SK-N-SH (cell line): ENCODE measurements at regions not wholly inside any gene's neighbourhood (a gene's known extent, or its start where the extent isn't known, plus 50 kb on each side); places are given as distances from the start of the nearest gene placed in this dataset.

ENCODE experiments used
- CTCF ChIP-seq: fragments of 200-600 bp; sonication (generic); IDR thresholded peaks from 2 replicates; pipeline ENCODE4 v1.6.1; 2017; ENCODE audit warnings: antibody characterized with exemption, mild to moderate bottlenecking, moderate library complexity
- EP300 ChIP-seq, 2 experiments: IDR thresholded peaks; 2 replicates each; pipeline versions ENCODE4 v1.4.0 to v1.6.1; 2012; ENCODE audit warnings: borderline replicate concordance in 1 of 2, low read depth in 1 of 2, low read length in 1 of 2
- FOXM1 ChIP-seq: IDR thresholded peaks from 2 replicates; pipeline ENCODE4 v1.4.0; 2012; ENCODE audit warnings: low read depth, mild to moderate bottlenecking
- MEF2A ChIP-seq: IDR thresholded peaks from 2 replicates; pipeline ENCODE4 v1.4.0; 2012; ENCODE audit warnings: low read depth, borderline replicate concordance
- POLR2AphosphoS5 ChIP-seq: IDR thresholded peaks from 2 replicates; pipeline ENCODE4 v1.6.1; 2012; ENCODE audit warnings: low read depth, low read length
- RAD21 ChIP-seq: IDR thresholded peaks from 2 replicates; pipeline ENCODE4 v1.6.1; 2012; ENCODE audit warnings: mild to moderate bottlenecking, low read length
- REST ChIP-seq: IDR thresholded peaks from 2 replicates; pipeline ENCODE4 v1.6.1; 2012; ENCODE audit warnings: mild to moderate bottlenecking, low read depth, low read length, moderate library complexity
- TAF1 ChIP-seq: IDR thresholded peaks from 2 replicates; pipeline ENCODE4 v1.6.1; 2012; ENCODE audit warnings: low read depth, mild to moderate bottlenecking, low read length, moderate library complexity, borderline replicate concordance
- YY1 ChIP-seq: IDR thresholded peaks from 2 replicates; pipeline ENCODE4 v1.4.0; 2012; ENCODE audit warnings: low read depth, mild to moderate bottlenecking

- no peak for TF ChIP-seq EP300 (IDR thresholded peaks at IDR 0.05; ENCODE audit: borderline replicate concordance in 1 of 2, low read depth in 1 of 2, low read length in 1 of 2)
- TF ChIP-seq RAD21: no peak
- TF ChIP-seq MEF2A: no peak
- no peak for TF ChIP-seq POLR2AphosphoS5
- TF ChIP-seq FOXM1: no peak
- no peak for TF ChIP-seq CTCF
- no peak for TF ChIP-seq TAF1
- TF ChIP-seq YY1: no peak
- TF ChIP-seq REST: no peak
Measured at GRCh38 chr20:39638731-39639130, 676.6 kb downstream of the DHX35 start.
